Left kidney (tissue), 1 donor: ENCODE measurements at regions not wholly inside any gene's neighbourhood (a gene's known extent, or its start where the extent isn't known, plus 50 kb on each side); places are given as distances from the start of the nearest gene placed in this dataset.
"Not testable (repeated sequence)": the region's sequence is repeated elsewhere in the genome, so short reads cannot be mapped to it uniquely, and the experiment has no call there.

Experiments used
- DNase-seq: peaks from one replicate; pipeline ENCODE4 v3.0.0-alpha.2; 2013

DNA sequence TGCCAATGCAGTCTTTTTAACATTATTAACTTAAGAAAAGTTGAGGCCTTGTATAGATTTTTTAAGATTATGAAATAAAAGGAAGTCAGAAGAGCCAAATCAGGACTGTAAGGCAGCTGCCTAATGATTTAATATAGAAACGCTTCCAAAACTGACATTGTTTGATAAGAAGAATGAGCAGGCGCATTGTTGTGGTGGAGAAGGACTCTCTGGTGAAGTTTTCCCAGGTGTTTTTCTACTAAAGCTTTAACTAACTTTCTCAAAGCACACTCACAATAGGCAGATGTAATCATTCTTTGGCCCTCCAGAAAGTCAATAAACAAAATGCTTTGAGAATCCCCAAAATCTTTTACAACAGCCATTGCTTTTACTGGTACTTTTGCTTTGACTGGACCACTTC lies 288.6 kb upstream of the FIGN start:
- DNase-seq, result no peak

DNA sequence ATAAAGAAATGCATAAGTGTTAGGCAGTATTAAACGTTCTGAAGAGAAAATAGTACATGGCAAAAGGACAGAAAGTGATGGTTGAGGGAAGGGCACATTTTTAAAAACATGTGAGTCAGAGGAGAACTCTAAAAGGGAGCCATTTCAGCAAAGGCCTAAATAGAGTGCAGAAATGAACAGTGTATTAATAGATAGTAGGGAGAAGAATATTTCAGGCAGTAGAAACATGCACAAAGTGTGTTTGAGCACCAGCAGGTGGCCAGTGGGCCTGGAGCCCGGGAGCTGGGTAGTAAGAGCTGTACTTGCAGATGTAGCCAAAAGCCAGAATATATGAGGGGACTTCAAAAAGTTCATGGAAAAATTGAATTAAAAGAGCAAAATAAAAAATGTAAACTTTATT lies 288.1 kb upstream of the FIGN start:
- DNase-seq, result no peak

- peak; percentile 80 for DNase-seq
Observed at GRCh38 chr2:164015328-164016123, 279.7 kb upstream of the FIGN start.

DNA sequence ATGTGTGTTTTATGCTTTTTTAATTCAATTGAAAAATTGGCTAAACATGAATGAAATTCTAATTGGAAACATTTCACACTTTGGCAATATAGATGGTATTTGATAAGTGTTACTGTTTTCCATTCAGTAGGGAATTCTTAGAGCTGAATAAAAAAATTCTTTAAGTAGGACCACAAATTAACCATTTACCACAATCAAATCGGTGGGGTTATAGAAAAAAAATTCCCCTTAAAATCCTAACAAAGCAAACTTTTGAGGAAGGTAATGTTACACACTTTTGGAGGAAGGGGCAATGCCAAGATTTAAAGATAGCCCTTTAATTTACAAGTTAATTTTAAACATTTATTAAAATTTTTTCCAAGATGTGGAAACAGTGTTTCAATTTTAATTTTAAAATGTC lies 279.0 kb upstream of the FIGN start:
- DNase-seq, result no peak

DNA sequence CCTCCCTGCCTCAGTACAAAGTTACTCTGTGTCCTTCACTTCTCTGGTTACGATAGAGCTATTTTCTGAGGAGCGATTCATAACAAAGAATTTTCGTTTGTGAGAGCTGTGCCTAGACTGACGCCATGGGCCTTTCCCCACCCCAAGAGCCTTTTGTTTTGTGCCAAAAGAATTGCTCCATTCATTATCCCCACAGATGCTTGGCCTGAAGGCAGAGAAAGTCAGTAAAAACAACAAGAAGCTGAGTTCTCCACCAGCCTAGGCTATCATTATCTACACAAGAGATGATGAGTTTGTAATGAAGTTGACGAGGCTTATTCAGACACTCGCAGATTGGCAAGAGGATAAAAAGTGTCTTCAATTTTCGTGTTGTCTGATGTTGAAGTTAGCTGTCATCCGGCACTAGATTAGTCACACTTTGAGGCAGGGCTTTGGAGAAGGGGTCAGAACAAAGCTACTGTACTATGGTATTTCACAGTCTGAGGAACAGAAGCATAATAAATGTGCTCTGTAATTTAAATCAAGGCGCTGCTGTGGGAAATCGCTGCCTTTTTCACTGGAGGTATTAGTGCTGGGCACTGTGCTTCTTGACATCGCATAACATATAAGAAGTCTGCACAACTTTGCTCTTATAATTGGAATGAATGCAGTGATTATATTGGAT lies 278.4 kb upstream of the FIGN start:
- DNase-seq, result peak; percentile 20

DNA sequence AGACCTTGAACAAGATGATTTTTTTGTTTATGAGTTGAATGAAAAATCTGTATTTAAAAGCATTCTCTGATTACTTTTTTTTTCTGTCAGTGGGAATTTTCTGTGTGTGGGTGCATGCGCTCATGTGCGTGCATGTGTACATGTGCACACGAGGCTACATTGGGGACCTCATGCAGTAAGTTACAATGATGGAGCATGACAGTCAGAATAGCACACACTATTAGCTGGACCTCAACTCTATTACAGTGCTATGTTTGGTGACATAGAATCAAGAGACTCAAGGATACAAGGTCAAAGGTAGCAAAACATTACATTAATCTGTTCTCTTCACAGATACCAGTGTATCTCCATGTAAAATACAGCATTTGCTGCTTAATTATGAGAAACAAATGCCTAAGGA lies 276.8 kb upstream of the FIGN start:
- no peak for DNase-seq

DNA sequence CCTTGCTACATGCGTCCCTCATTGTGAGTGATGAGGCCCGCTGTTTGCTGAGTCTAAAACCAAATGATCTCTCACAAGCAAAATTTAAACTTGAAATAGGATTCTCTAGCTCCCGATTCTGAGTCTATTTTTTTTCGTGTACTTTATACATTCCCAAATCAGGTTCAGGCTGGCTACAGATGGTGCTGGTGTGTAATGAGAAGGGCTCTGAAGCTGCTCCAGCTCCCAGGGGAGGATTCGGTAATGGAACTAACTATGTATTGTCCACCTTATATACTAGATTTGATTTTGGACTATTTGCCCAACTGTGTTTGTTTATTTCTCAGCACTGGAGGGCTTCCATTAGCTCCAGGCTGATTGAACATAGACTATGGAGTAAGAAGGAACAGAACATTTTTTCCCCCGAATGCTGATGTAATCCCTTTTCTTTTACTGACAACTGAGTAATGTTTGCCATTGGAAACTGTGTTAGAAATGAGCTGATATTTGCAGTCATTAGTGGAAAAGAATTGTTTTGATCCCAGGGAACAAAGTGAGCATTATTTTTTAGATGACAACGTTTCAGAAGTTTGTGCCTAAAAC lies 274.0 kb upstream of the FIGN start:
- DNase-seq, result no peak

GRCh38 chr2:164008752-164009151 lies 272.9 kb upstream of the FIGN start:
- DNase-seq, result no peak

DNA sequence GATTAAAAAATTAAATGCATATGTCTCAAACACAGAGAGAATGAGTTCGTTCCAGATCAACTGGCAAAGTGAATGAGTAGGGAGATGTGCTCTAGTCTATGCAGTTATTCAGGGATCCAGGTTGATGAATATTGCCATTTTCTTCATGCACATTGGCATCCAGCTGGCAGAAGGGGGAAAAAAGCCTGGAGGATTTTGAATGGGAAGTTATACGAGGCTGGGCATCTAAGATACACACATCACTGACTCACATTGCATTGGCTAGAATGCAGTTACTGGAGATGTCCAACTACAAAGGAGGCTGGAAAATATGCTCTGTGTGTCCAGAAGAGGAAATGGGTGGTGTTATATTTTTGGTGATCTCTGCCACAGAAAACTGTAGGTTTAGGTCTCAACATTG lies 270.9 kb upstream of the FIGN start:
- no peak for DNase-seq

- no peak for DNase-seq
Observed at GRCh38 chr2:164000176-164000575, 264.4 kb upstream of the FIGN start.

DNA sequence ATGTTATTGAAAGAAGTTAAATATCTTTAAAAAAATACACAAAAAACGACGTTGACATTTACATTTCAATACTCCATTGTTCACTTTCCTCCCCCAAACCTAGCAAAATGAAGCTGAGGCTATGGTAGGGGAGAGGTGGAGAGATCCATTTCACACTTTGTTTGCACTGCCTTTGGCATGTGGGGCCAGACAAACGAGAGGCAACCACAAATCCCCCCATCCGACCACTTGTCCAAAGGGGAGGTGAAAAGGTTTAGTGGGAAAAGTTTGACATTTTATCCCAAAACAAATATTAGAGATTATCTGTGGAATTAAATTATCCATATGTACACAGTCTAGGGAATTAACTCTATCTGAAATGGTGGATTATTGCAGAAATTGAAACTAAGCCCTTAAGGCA lies 261.7 kb upstream of the FIGN start:
- no peak for DNase-seq

DNA sequence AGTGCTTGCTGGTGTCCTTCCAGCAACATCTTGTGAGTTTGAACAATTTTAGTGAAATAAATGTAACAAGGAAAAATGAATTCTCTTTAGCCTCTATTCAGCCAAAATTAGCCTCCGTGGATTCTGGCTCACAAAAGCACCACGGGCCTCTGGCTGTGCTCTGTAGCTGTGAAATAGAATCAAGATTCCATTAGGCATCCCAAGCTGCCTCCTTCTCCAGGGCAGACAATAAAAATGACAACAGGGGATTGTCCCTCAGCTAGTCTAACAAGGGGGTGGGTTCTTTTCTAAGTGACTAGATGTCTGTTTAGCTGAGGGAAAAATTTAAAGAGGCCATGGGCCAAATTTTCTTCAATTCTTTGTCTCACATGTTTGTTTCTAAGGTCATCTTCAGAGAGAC lies 254.7 kb upstream of the FIGN start:
- no peak for DNase-seq

DNA sequence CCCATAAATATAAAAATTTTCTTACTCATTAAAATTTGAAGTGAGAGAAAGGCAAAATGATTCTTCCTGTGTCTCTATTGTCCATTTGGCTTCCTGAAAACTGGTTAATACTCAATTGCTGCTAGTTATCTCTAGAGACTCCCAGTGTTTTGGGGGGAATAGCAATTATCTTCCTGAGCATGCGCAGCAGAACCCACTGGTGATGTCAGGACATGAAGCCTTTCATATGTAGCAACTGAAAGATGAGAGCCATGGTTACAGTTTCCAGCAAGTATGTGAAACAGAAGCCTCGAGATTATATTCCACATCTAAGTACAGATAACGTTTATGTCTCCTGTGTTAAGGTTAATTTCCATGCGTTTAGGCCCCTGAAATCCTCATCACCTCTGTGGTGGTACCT lies 254.3 kb upstream of the FIGN start:
- no peak for DNase-seq

- no peak for DNase-seq
Observed at GRCh38 chr2:163987175-163987940, 251.6 kb upstream of the FIGN start.

GRCh38 chr2:163984986-163985385 lies 249.2 kb upstream of the FIGN start:
- peak; percentile 10 for DNase-seq

- DNase-seq, result no peak
Observed at GRCh38 chr2:163983911-163984310, 248.1 kb upstream of the FIGN start.

DNA sequence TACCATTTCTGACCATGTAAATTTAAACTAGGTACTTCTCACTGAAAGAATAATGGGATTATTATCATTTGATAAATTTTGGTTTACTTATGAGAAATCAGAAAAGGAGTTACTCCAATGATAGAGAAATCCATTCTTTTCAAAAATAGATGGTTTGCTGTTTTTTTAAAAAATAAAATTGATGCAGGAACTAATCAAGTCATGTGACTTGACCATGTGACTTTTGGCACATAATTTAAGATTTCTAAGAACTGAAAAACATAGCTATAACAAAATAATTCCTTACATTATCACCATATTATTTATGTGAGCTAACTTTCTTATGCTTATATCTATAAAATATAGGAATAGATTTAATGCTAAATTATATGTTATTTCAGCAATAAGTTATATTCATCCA lies 247.1 kb upstream of the FIGN start:
- no peak for DNase-seq

GRCh38 chr2:163974766-163975165 lies 239.0 kb upstream of the FIGN start:
- DNase-seq, result no peak

- DNase-seq, result no peak
Observed at GRCh38 chr2:163970058-163970813, 234.4 kb upstream of the FIGN start.

GRCh38 chr2:163964278-163964677 lies 228.5 kb upstream of the FIGN start:
- DNase-seq, result not testable (repeated sequence)

DNA sequence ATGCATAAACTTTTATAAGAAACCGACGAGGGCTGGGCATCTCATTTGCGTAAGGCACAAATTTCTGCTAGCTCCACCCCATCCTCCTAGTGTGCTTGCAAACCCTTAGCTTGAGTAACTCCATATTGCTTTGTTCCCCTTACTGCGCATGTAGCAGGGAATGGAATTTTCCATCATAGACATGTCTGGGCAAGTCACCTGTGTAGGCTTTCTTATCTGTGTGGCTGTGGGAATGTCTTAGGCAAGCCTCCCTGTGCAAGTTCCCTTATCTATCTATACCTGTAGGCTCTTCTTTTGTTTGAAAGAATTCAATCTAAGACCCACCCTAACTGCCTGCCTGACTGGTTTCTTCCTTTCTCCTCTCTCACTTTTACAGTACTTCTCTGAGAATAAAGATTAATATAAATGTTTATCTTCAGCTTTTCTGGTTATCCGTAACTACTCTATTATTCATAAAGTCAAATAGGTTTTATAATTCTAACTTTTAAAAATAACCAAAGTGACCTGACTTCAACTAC lies 217.6 kb upstream of the FIGN start:
- no peak for DNase-seq

GRCh38 chr2:163951312-163951711 lies 215.5 kb upstream of the FIGN start:
- no peak for DNase-seq
